HG03442 (cell line): ENCODE measurements at regions not wholly inside any gene's neighbourhood (a gene's known extent, or its start where the extent isn't known, plus 50 kb on each side); places are given as distances from the start of the nearest gene placed in this dataset.
"Not testable (repeated sequence)": the region's sequence is repeated elsewhere in the genome, so short reads cannot be mapped to it uniquely, and the experiment has no call there.

Source experiments
- ATAC-seq: cut with Tn5 transposase; IDR thresholded peaks from one replicate; pipeline ENCODE4 v1.9.1; 2021; ENCODE audit warnings: mild to moderate bottlenecking, moderate library complexity; ENCODE audit not compliant: unreplicated experiment

DNA sequence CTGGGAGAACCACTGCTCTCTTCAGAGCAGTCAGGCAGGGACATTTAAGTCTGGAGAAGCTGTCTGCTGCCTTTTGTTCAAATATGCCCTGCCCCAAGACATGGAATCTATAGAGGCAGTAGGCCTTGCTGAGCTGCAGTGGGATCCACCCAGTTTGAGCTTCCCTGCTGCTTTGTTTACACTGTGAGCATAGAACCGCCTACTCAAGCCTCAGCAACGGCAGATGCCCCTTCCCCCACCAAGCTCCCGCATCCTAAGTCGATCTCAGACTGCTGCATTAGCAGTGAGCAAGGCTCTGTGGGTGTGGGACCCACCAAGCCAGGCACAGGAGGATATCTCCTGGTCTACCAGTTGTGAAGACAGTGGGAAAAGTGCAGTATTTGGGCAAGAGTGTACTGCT, 54.6 kb upstream of the POGK start:
- ATAC-seq = not testable (repeated sequence)

DNA sequence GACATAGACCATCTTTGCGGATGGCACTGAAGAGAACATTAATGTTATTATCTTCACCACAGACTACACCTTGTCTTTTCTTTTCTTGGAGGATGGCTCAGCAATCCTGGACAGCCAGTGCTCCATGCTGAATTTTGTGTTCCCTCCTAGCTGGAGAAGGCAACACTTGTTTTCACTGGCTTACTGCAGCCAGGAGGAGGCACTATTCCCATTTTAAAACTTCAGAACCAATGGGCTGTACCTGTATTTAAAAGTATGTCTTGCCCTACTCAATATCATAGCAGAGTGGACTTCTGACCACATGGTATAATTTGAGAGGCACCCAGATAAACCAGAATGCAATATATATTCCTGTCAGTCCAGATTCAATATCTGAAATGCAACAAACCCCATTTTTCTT, 53.3 kb upstream of the POGK start:
- no peak for ATAC-seq

DNA sequence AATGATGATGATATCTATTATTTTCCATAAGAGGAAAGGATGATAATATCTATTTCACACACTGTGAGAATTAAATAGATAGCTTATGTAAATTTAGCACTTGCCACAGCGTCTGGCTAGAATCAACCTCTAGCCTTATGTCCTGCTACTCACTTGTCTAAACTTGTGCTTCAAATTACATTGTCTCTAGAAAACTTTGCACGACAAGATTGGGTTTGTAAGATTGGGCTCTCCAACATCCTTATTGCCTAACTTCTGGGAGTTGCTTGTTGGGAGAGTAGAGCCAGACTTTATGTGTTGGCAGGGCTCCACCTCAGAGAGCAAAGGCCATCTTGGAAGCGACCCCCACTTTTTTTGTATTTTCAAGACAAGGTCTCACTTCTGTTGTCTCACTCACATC, 50.0 kb upstream of the POGK start:
- no peak for ATAC-seq
